Ovary (tissue), 7 donors: ENCODE measurements at regions not wholly inside any gene's neighbourhood (a gene's known extent, or its start where the extent isn't known, plus 50 kb on each side); places are given as distances from the start of the nearest gene placed in this dataset.

Source experiments
- DNase-seq, 5 donors: peaks; one replicate each; pipeline ENCODE4 v3.0.0-alpha.2; 2019 to 2020
- H3K27ac ChIP-seq, 2 donors: fragments of 200-600 bp; one replicate each; pipeline versions ENCODE4 v1.5.1 to v1.8.0; 2019 to 2022
- H3K27me3 ChIP-seq: fragments of 200-600 bp; one replicate; pipeline ENCODE4 v1.8.0; 2022
- H3K36me3 ChIP-seq: fragments of 200-600 bp; sonication (generic); one replicate; pipeline ENCODE4 v1.5.1; 2019
- H3K4me1 ChIP-seq: one replicate; pipeline ENCODE4 v1.8.1; 2013; ENCODE audit warnings: mild to moderate bottlenecking, moderate library complexity; ENCODE audit not compliant: insufficient read depth
- H3K4me3 ChIP-seq: fragments of 200-600 bp; sonication (generic); one replicate; pipeline ENCODE4 v1.5.1; 2017
- H3K9me3 ChIP-seq, 2 donors: fragments of 200-600 bp in 1 of 2; sonication (generic) in 1 of 2; one replicate each; pipeline versions ENCODE4 v1.5.1 to v1.8.1; 2013 to 2019; ENCODE audit warnings: mild to moderate bottlenecking in 1 of 2, moderate library complexity in 1 of 2
- CTCF ChIP-seq, 3 donors: fragments of 450-650 bp in 2 of 3; fragments of 200-600 bp in 1 of 3; IDR thresholded peaks; one replicate each; pipeline versions ENCODE4 v1.5.1 to v1.8.0; 2016 to 2022; ENCODE audit warnings: antibody characterized with exemption in 3 of 3, mild to moderate bottlenecking in 1 of 3
- EP300 ChIP-seq: sonication (generic); formaldehyde crosslinking; IDR thresholded peaks from one replicate; pipeline ENCODE4 v1.6.1; 2017; ENCODE audit warnings: antibody characterized with exemption
- POLR2A ChIP-seq: fragments of 450-650 bp; IDR thresholded peaks from one replicate; pipeline ENCODE4 v1.6.1; 2017; ENCODE audit warnings: antibody characterized with exemption, mild to moderate bottlenecking, moderate library complexity
- WGBS, 3 donors: extraction: QIAGEN DNeasy Blood & Tissue Kit in 1 of 3; methylation state at CpG; one replicate each; pipeline versions ENCODE4 v1.1.5 to v1.1.7; 2013 to 2017; 5-methylcytosine and 5-hydroxymethylcytosine counted together
- intact Hi-C, 4 donors: fragments of 100-400 bp; cut with DNase I; formaldehyde crosslinking; loops; one replicate each; pipeline versions ENCODE4 v1.11.0 to v1.15.1; 2022 to 2023
- donor health status: DM: no; HTN: no; CAD: no; lungs with moderate emphysema.
- donor health status: DM: no; HTN: no; CAD: no.
- donor health status: Bipolar disorder and iron deficiency.
- donor health status: DM: no; HTN: no; CAD: no.
- donor health status: DM: yes; HTN: yes; CAD: no.

- H3K4me3 ChIP-seq: no peak overlapping the region
- H3K36me3 ChIP-seq: no peaks in the 10 kb centered on the region
- intact Hi-C loops: loop anchor here in 2 of 4 donors (10.0 kb wide), 2 partner anchors 66 to 176 kb away; no protein-coding TSS in a partner anchor
- H3K9me3 ChIP-seq: no peaks in the 10 kb centered on the region
- H3K27me3 ChIP-seq: no peaks in the 10 kb centered on the region
- TF ChIP-seq CTCF (IDR thresholded peaks at IDR 0.05): no peak
- TF ChIP-seq POLR2A: no peak
- no peak for TF ChIP-seq EP300
- no peak for DNase-seq
- H3K27ac ChIP-seq: no peak overlapping the region
- WGBS, 3 donors: 61 to 88% (median 70%) methylated on average over 4 of the region's 4 CpGs
- no peaks in the 10 kb centered on the region for H3K4me1 ChIP-seq
Observed at GRCh38 chr11:122028545-122028944, 87.5 kb downstream of the BLID start.

DNA sequence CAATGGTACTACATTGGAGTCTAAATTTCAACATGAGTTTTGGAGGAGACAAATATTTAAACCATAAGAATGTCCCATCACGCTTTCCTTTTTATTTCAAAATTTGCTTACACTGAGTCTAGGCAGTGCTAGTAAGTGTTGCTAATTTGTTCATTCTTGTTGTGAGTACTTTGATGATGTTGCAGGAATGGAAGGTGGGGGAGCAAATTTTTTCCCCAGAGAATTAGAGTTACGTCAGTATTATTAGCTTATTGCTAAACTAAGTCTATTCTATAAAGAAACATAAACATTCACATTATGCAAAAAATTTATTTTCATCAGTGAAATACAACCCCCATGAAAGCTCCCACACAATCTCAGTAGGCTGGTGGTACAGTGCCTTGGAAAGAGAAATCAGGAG is 88.0 kb downstream of the BLID start:
- Histone ChIP-seq H3K9me3 (no peaks in the 10 kb centered on the region), H3K4me3 (no peak overlapping the region), H3K27me3 (no peaks in the 10 kb centered on the region), H3K4me1 (no peaks in the 10 kb centered on the region), H3K36me3 (no peaks in the 10 kb centered on the region), H3K27ac (no peak overlapping the region)
- no peak for DNase-seq
- 90 to 95% (median 91%) methylated on average over 2 of the region's 2 CpGs for WGBS, 3 donors
- no peak for TF ChIP-seq CTCF (IDR thresholded peaks at IDR 0.05)
- no peak for TF ChIP-seq EP300
- TF ChIP-seq POLR2A: no peak
- intact Hi-C loops: loop anchor here in 2 of 4 donors (10.0 kb wide), 2 partner anchors 67 to 177 kb away; no protein-coding TSS in a partner anchor

GRCh38 chr11:122025757-122026156 is 90.3 kb downstream of the BLID start:
- no peaks in the 10 kb centered on the region for H3K4me1 ChIP-seq
- no peaks in the 10 kb centered on the region for H3K9me3 ChIP-seq
- no peaks in the 10 kb centered on the region for H3K36me3 ChIP-seq
- H3K27ac ChIP-seq: no peak overlapping the region
- intact Hi-C loops: loop anchor here in 2 of 4 donors (10.0 kb wide), 2 partner anchors 69 to 179 kb away; no protein-coding TSS in a partner anchor
- no peak for DNase-seq
- 91 to 94% (median 92%) methylated on average over 12 of the region's 12 CpGs for WGBS, 3 donors
- TF ChIP-seq POLR2A (no peak), EP300 (no peak), CTCF (IDR thresholded peaks at IDR 0.05) (no peak)
- H3K4me3 ChIP-seq: no peak overlapping the region
- no peaks in the 10 kb centered on the region for H3K27me3 ChIP-seq

DNA sequence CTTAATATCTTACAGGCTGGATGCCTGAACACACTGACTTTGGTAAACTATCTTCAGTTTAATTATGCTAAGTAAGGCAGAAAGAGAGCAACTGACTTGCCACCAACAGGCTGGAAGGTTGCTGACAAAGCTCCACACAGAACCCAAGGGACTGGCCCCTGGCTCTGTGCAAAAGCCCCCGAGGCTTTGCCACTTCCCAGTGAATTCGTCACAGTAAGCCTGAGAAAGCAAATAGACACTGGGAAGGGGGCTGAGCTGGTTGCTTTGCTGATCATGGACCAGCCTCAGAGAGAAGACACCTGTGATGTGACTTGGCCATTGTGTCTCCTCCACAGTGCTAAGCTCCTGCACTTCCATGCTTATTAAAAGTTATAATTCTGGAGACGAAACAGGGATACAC is 91.7 kb downstream of the BLID start:
- intact Hi-C loops: loop anchor here in 2 of 4 donors (10.0 kb wide), 2 partner anchors 71 to 181 kb away; no protein-coding TSS in a partner anchor
- no peak for DNase-seq
- Histone ChIP-seq H3K4me1 (no peaks in the 10 kb centered on the region), H3K4me3 (no peak overlapping the region), H3K27ac (no peak overlapping the region), H3K36me3 (no peaks in the 10 kb centered on the region), H3K27me3 (no peaks in the 10 kb centered on the region), H3K9me3 (no peaks in the 10 kb centered on the region)
- no peak for TF ChIP-seq EP300
- no peak for TF ChIP-seq CTCF (IDR thresholded peaks at IDR 0.05)
- TF ChIP-seq POLR2A: no peak
- 47 to 69% (median 48%) methylated on average over 3 of the region's 3 CpGs for WGBS, 3 donors
